AG09319 (cell line): ENCODE measurements at regions not wholly inside any gene's neighbourhood (a gene's known extent, or its start where the extent isn't known, plus 50 kb on each side); places are given as distances from the start of the nearest gene placed in this dataset.
"Not testable (repeated sequence)": the region's sequence is repeated elsewhere in the genome, so short reads cannot be mapped to it uniquely, and the experiment has no call there.

Experiments
- DNase-seq: peaks from one replicate; pipeline ENCODE4 v3.0.0-alpha.2; 2010; ENCODE audit warnings: low read depth; ENCODE audit errors: extremely low read depth
- CTCF ChIP-seq: IDR thresholded peaks from 2 replicates; pipeline ENCODE4 v1.5.1; 2011; ENCODE audit warnings: low read depth, mild to moderate bottlenecking, inconsistent platforms, low read length, moderate library complexity

GRCh38 chr7:108660465-108660864 lies 90.8 kb downstream of the DNAJB9 start:
- TF ChIP-seq CTCF, result no peak
- no peak for DNase-seq

GRCh38 chr7:108662783-108663362 lies 93.2 kb downstream of the DNAJB9 start:
- no peak for TF ChIP-seq CTCF
- DNase-seq, result no peak

DNA sequence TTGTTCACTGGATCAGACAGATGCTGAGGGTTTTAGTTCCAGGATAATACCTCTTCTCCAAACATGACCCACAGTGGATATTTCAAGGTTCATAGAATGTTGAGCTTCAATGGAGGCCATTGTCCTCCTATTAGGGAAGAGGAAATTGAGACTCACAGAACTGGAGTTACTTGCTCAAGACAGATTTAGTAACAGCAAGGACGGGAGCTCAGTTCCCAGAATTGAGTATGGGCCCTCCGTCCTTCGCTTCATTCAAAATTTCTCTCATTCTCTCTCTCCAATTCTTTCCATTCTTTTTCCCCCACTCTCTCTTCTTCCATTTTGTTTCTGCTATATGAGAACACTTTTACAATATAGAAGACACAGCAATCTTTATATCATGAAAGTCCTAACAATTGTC lies 94.0 kb downstream of the DNAJB9 start:
- no peak for TF ChIP-seq CTCF
- no peak for DNase-seq

DNA sequence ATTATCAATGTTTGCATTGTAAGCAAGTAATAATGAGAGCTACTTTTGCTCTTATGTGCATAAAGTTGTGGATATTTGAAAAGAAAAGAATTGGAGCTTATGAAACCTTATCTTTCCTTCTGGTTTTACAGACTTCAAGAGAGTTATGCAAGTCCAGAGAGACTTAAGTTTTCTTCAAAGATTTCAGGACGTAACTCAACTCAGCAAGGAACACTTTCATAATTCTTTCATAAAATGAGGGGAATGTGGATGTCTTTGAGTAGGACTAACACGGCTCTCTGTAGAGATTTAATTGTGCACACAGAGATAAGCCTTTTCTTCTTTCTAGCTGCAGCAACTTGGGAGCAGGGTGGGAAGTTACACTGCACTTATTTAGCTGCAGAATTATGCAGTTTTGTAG lies 97.5 kb downstream of the DNAJB9 start:
- no peak for DNase-seq

GRCh38 chr7:108669958-108670357 lies 100.3 kb downstream of the DNAJB9 start:
- DNase-seq, result no peak
- TF ChIP-seq CTCF, result no peak

More for the DNA sequence above, 97.5 kb downstream of the DNAJB9 start:
- no peak for TF ChIP-seq CTCF

GRCh38 chr7:108673699-108674098 lies 104.0 kb downstream of the DNAJB9 start:
- not testable (repeated sequence) for DNase-seq

- TF ChIP-seq CTCF, result no peak
- DNase-seq, result no peak
Observed at GRCh38 chr7:108684629-108685028, 115.0 kb downstream of the DNAJB9 start.

DNA sequence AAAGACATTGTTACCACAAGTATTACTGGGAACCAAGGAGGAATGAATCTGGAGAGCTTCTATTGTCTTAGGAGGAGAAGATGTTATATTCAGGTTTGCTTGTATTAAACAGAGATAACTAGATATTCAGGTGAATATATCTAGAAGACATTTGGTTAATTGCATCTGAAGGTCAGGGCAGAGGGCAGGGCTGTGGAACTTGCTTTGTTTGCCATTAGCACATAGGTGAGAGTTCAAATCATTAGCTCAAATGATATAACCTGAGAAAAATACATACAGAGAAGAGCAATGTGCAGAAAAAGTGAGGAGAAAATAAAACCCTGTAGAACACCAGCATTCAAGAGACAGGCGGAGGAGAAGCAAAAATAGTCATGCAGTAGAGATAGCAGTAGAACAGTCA lies 116.8 kb downstream of the DNAJB9 start:
- no peak for TF ChIP-seq CTCF

More for the DNA sequence above, 116.8 kb downstream of the DNAJB9 start:
- DNase-seq, result no peak
